ENCODE measurements at regions not wholly inside any gene's neighbourhood (a gene's known extent, or its start where the extent isn't known, plus 50 kb on each side); places are given as distances from the start of the nearest gene placed in this dataset.

GRCh38 chr2:121993682-121994081 lies 238.2 kb downstream of the TSN start (continued):
- TF ChIP-seq REST (IDR thresholded peaks at IDR 0.05; ENCODE audit: borderline replicate concordance) (peak; percentile 22; the same call in 1 of the 2 replicates), REST (CRISPR knock-in tag; IDR thresholded peaks at IDR 0.05; ENCODE audit: low read depth) (no peak), MEF2D (tag; conservative IDR thresholded peaks at IDR 0.05; ENCODE audit: low read depth) (no peak), FOSL1 (tag; conservative IDR thresholded peaks at IDR 0.05) (no peak), ZNF263 (CRISPR knock-in tag; IDR thresholded peaks at IDR 0.05; ENCODE audit: borderline replicate concordance) (no peak), BCL6 (CRISPR knock-in tag; IDR thresholded peaks at IDR 0.05) (no peak), ZNF707 (CRISPR knock-in tag; conservative IDR thresholded peaks at IDR 0.05) (no peak), HOXB6 (CRISPR knock-in tag; IDR thresholded peaks at IDR 0.05; ENCODE audit: borderline replicate concordance) (no peak), ELK1 (CRISPR knock-in tag; IDR thresholded peaks at IDR 0.05) (no peak)
